ENCODE measurements at regions not wholly inside any gene's neighbourhood (a gene's known extent, or its start where the extent isn't known, plus 50 kb on each side); places are given as distances from the start of the nearest gene placed in this dataset.
"Not testable (repeated sequence)": the region's sequence is repeated elsewhere in the genome, so short reads cannot be mapped to it uniquely, and the experiment has no call there.

DNA sequence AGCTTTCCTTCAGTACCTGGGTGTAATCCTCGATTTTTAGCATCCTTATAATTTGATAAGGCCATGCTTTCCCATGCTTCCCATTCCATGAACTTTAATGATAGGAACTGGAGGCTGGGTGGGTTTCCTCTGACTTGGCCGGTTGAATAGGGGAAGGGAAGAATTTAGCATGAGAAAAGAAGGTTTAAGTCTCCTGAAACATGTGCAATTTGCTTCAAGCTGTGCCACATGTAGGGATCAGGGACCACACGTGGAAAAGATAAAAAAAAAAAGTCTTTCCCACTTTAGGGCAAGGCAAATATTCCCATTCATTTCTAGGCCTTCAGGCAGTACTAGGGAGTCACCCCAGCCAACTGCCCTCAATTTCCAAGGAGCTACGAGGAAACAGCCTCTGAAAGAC, 900.3 kb downstream of the DSC3 start:
- no peak for DNase-seq

DNA sequence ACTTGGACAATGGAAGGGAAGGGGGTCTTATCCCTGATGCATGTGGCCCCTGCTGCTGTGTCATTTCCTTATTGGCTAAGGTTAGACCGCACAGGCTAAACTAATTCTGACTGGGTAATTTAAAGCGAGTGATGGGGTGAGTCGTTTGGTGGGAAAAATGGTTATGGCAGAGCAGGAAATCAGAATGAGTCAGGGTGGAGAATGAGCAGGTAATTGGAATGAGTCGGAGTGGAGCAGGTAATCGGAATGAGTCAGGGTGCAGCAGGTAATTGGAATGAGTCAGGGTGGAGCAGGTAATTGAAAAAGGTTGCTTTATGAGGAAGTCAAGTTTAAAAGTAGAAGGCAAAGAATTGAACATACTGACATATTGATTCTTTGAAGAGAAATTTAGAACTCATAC, 901.0 kb downstream of the DSC3 start:
- not testable (repeated sequence) for DNase-seq

DNA sequence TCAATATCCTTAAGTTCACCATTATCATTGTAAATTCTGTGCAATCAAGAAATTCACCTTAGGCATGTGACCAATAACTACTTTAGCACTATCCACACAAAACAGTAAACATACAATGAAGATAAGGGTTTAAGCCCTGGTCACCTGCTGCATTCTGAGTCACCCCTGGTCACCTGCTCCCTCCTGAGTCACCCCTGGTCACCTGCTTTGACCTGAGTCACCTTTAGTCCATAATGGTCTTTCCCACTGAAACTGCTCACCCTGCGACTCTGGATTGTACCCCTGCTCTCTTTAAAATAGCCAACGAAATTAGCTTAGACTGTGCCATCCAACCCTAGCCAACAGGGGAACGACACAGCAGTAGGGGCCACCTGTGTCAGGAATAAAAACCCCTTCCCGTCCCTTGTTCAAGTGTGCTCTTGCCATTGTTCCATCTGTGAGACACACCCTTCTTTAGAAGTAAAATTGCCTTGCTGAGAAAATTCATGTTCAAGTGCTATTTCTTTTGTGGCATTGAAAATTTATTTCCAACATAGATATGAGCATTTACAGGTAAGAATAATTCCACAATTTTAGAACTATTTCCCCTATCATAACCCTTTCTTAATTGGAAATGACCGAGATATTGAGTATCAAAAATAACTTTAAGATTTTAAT, 902.8 kb downstream of the DSC3 start:
- DNase-seq, result no peak

DNA sequence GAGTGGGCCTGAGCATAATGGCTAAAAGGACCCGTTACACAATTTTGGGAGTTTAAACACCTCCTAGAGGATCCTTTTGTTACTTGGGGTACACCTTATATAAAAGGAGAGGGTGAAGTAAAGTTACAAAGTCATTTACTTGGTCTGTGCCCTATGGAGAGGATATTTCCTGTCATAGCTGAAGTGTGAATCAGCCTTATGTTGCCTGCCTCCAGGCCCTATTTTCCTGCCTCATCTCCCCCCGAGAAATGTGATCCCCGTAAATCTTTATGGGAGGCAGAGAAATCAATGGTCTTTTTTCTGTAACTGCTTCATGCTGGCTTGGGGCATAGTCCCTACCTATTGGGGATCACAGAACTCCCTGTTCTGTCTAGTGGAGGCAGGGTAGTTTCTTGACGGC, 906.6 kb downstream of the DSC3 start:
- no peak for DNase-seq

DNA sequence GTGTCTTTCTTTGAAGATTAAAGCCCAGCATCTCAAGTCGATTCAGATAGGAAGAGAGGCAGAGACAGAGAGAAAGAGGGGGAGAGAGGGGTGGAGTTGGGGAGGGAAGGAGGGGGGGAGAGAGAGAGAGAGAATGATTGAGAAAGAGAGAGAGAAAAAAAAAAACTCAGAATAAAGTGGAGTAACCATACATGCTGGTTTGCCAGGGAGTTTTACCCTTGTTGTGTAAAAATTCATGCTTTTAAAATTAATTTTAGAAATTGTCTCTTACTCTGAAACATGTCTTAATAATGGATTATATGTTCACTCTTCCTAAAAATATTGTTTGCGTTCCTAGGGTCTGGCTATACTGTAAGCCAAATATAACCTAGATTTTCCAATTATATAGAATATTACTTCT, 908.5 kb downstream of the DSC3 start:
- no peak for DNase-seq

DNA sequence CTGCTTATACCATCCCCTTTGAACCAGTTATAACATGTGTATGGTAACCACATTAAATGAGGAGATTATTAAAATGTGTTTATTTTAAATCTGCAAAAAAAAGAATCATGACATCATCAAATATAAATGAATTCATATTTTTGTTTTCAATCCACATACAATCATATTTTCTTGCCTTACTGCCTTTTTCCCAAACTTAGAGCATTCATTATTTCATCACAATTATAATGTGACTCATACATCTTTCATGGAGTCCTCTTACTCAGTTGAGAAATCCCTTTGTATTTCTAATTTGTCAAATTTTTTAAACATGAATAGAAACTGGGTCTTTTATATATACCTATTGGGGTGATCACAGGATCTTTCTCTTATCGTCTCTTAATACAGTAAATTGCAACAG, 909.6 kb downstream of the DSC3 start:
- no peak for DNase-seq

DNA sequence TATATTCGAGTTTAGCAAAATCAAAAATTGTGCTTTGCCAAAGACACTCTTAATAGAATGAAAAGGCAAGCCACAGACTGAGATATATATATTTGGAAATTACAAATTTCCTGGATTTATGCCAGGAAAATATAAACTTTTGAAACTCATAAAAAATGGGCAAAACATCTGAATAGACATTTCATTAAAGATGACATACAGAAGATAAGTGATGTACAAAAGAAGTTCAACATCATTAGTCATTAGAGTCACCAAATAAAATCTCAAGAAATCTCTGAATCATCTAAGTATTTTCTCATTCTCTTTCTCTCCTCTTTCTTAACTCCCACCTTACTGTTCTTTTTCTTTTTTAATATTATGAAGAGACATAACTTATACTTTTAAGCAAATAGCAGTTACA, 921.1 kb downstream of the DSC3 start:
- DNase-seq, result no peak

DNA sequence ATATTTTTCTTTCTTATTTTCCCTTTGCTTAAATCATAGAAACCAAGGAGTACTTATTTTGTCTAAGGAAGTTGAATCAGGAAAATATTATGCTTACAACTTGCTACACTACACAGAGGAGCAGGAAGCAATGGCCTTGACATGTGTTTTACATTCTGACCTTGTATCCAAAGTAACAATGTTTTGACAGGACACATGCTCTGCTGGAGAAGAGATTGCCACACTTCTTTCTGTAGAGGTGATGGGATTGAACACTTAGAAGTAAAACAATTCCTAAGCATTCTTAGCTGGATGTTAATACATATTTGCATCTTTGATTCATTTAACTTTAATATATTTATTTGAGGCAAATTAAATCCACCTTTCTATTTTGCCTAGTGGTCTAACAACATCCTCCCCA, 929.1 kb downstream of the DSC3 start:
- DNase-seq, result no peak

DNA sequence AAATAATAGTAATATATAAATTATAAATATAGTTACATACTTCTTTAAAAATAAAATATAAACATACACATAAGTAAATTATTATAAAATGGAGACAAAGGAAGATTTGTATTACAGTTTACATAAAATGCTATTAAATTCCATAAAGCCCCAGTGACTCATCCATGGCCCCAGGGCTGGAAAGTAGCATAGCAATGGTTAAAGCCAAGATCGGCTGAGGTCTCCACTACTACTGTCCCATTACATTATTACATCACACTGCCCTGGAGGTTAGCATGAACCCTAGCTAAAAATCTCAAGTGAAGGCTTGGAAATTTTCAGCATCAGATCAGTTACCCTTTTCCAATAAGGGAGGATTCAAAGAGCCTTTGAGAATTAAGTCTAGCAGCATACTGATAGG, 936.2 kb downstream of the DSC3 start:
- DNase-seq, result no peak

DNA sequence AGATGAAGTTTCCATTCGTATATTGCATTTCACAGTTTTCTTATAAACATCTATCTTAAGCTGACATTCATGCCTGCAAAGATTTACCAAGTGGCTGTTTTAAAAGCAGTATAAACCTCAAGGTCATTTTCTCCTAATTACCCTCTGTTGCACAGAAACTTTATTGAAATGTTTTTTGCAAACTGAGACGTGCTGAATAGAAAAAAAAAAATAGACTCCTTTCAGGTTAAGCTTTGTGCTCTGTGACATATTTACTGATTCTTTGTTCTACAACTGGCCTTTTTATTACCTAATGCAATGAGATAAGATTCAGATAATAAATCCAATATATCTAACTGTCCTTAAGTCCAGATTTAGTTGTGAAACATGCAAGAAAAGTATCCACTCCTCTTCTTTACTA, 938.7 kb downstream of the DSC3 start:
- DNase-seq, result no peak

DNA sequence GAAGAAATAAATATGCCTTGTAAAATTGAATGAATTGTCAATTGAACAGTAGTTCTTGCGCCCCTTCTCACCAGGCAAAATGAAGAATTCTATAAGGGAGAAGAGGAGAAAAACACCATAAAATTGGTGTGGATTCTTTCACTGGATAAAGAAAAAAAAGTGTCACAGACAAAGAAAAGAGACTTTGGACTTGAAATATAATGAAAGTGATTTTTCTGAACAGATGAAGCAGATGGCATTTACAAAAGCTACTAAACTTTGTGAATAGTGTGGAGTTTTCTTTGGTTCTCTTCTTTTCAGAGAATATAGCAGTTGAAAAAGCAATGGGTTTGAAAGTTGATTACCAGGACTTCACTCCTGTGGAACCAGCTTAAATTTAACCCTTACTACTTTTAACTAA, 945.7 kb downstream of the DSC3 start:
- DNase-seq, result no peak

DNA sequence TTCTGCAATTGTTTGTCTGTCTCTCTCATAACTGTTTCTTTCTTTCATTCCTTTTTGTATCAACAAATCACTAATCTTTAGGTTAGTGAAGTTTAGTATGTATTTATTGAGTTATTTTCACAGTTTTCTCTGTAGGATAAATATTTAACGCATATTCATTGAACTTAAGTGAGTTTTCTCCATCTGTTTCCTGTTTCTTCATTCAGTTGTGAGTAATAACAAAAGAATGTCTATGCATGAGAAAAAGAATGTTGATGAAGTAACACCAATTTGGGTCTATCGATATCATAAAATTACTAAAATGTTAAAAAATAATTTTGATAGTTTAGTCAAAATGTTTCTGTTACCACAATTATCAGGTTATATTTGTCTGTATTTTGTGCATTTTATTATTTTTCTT, 948.0 kb downstream of the DSC3 start:
- DNase-seq, result no peak

DNA sequence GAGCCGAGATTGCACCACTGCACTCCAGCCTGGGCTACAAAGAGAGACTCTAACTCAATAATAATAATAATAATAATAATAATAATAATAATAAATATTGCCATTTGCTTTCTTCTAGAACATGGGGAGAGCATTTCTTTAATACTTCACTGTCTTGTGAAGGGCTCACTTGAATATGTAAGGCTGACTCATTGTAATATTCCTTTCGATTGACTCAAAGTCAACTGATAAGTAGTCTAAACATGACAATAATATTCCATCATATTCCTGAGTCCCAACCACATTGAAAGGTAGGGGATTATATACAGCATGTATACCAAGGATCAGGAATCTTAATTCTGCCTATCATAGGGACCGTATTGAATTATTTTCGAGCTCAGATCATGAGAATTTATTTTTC, 949.2 kb downstream of the DSC3 start:
- DNase-seq, result no peak

DNA sequence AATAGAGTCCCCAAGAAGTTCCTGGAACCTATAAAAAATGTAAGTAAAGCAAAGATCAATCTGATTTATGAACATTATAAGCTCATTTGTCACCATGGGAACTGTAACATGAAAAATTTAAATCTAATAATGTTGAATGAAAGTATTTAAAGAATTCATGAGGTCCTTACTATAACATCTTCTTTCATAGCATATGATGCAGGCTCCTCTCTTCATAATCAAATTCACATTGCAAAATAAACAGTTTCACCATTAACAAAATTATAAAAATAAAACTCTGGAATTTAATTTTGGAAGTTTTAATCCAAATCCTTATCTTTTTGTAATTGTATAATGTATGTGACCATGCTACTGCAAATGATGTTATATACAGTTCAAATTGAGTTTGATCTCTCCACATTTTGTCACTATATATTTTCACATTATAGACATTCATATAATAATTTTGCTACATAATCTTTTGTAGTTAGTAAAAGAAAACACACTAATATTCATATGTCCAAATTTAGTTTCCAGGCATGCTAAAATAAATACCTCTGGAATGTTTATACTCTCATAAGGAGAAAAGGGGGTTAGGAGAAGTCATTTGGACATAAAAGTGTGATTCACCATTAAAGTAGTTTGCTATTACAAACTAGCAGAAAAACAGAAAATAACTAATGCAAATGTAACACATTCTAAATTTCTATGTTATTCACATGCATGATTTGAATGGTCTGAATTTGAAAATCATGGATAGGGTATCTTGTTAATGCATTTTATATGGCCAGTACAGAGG, 954.1 kb downstream of the DSC3 start:
- no peak for DNase-seq

DNA sequence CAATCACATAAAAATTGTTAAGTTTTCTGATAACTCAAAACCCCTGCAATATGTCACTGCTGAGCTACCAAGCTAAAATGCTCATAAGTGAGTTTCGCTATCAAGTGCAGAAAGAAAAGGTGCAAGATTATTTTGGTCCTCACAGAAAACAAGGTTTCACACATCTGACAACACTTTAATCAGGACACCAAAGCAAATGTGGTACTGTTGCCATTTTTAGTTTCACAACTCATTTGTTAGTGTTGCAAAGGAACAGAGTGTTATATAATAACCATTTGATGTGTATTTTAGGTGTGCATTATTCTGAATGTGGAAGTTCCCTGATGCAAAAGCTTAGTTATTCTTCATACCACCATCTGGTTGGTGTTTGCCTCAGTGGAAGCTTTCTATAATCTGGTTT, 956.2 kb downstream of the DSC3 start:
- no peak for DNase-seq

DNA sequence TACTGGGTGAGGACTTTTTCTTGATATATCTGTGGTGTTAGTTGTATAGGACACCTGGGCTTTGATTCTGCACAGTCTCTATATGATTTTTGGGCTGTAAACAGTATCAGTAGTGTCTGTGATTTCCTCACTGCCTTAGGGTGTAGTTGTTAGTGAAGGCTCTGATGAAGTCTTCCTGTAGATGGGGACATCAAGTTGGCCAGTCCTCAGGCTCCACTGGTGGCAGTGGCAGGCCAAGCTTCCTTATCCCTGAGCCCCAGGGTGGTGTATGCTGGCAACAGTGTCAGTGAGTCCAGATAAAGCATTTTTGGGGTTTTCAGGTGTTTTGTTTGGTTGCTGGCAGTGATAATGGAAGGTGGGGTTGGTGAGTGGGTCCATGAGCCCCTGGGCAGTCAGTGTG, 961.4 kb downstream of the DSC3 start:
- no peak for DNase-seq

DNA sequence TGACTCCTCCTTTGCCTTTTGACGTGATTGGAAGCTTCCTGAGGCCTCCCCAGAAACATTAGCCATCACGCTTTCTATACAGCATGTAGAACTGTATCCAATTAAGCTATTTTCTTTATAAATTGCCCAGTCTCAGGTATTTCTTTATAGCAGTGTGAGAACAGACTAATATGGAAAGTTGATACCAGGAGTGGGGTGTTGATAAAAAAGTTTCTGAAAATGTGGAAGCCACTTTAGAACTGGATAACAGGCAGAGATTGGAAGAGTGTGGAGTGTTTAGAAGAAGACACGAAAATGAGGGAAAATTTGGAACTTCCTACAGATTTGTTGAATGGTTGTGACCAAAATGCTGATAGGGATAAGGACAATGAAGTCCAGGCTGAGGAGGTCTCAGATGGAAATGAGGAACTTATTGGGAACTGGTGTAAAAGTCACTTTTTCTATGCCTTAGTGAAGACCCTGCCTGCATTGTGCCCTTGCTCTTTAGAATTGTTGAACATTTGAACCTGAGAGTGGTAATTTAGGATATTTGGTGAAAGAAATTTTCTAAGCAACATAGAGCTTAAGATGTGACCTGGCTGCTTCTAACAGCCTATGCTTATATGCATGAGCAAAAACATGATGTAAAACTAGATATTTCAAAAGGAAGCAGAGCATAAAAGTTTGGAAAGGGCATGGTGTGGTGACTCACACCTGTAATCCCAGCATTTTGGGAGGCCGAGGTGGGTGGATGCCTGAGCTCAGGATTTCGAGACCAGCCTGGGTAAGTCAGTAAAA, 969.7 kb downstream of the DSC3 start:
- DNase-seq, result no peak

DNA sequence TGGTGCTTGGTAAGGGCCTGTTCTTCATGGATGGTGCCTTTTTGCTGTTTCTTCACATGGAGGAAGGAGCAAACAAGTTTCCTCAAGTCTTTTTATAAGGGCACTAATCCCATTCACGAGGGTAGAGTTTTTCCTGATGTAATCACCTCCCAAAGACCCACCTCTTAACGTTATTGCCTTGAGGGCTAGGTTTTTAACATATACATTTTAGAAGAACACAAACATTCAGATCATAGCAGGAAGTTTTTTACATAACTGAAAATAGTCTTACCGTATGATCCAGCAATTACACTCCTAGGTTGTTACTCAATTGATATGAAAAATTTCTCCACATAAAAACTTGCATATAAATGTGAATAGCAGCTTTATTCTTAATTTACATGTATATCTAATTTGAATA, 976.3 kb downstream of the DSC3 start:
- DNase-seq, result no peak

DNA sequence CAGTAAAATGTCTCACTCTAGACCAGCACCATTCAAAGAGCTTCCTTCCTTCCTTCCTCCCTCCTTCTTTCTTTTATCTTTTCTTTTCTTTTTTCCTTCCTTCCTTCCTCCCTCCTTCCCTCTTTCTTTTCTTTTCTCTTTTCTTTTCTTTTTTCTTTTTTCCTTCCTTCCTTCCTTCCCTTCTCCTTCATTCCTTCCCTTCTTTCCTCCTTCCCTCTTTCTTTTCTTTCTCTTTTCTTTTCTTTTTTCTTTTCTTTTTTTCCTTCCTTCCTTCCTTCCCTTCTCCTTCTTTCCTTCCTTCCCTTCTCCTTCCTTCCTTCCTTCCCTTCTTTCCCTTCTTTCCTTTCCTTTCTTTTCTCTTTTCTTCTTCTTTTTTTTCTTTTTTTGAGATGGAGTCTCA, 985.1 kb downstream of the DSC3 start:
- DNase-seq, result no peak

DNA sequence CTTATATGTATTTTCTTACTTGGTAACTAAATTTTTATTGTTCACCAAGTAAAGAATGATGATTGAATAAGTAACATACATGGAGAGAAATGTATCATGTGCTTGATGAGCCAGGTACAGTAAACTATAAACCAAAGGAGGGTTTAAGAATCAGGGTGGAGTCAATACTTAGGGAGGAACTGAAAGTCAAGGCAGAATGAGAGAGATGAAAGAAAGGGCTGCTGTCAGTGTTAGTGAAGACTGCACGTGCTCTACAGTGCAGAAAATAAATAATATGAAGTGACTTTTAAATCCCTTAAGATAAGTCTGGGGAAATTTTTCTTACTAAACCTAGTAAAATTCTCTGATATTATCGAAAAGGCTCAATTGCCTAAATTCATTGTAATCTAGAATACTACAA, 986.0 kb downstream of the DSC3 start:
- DNase-seq, result no peak

DNA sequence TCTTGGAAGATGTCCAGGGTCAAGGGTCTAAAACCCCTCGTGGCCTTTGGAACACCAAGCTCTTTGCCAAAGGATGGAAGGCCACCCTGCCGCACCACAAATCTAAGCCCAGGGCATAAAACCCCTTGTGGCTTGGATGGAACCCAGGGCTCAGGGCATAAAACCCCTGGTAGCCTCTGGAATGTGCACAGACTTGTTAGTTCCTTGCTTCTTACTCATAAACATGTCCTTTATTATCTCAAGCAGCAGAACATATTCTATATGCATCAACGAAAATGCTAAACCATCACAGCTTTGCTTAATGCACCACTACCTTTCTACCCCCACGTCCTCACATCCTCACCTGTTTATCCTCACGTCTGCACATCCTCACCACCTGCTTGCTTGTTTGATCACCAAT, 998.0 kb downstream of the DSC3 start:
- DNase-seq, result no peak

DNA sequence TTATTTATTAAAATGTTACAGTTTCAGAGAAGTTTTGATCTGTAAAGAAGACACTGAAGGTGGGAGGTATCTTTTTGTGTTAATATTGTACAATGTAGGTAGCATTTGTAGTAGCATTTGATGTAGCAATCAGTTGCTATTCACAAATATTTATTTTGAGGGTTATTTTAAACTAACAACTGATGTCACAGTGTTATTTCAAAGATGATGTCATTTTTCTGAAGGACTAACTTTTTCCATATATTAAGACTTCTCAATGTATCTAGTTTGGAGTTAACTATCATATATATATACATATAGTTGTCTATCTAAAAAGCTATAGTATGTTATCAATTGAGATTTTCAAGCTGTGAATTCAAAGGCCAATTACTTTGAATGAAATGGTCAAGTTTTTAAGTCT, 1003.3 kb downstream of the DSC3 start:
- DNase-seq, result no peak

DNA sequence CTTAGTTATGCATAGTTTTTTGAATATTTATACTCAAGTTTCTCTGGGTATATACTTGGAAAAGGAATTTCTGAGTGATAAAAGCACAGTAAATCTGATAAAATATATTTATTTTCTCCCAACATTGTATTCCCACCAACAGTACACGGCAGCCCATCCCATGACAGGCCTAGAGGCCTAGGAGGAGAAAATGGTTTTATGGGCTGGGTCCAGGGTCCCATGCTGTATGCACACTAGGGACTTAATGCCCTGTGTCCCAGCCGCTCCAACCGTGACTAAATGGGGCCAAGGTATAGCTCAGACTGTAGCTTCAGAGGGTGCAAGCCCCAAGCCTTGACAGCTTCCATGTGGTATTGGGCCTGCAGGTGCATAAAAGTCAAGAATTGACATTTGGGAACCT, 1007.7 kb downstream of the DSC3 start:
- no peak for DNase-seq

DNA sequence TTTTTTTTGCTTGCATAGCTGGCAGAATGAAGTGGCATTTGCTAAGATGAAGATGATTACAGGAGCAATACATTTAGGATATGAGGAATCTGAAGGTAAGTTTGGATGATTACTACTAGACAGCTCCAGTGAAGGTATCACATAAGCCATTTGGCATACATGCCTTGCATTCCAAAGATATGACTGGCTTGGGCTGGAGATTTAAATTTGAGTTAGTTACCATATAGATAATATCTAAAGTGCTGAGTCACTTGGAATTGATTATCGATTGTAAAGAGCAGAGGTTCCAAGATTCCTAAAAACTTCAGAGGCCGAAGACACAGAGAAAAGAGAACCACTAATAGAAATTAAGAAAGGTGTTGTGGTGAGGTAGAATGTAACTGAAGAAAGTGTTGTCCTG, 1026.4 kb downstream of the DSC3 start:
- DNase-seq, result no peak
